ENCODE measurements at regions not wholly inside any gene's neighbourhood (a gene's known extent, or its start where the extent isn't known, plus 50 kb on each side); places are given as distances from the start of the nearest gene placed in this dataset.
"Not testable (repeated sequence)": the region's sequence is repeated elsewhere in the genome, so short reads cannot be mapped to it uniquely, and the experiment has no call there.

DNA sequence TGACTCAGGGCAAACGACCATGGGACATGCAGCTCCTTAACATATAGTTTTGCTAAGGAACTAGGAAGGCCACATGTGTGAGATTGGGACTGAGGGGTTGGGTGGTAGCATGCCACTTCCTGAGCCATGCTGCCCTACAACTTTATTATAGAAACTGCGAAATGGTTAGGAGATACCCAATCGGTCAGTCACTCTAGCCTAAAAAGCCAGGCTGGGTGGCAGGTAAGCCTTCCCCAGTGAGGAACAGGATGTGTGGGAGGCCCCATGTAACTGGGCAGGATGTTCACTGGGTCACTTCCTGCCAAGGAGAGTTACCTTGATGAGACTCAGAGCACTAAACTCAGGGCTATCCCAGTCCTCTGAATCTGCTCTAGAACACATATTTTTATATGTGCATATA lies 123.5 kb downstream of the MAP3K7 start:
- DNase-seq (ENCODE audit: low read depth, low spot score) = no peak

DNA sequence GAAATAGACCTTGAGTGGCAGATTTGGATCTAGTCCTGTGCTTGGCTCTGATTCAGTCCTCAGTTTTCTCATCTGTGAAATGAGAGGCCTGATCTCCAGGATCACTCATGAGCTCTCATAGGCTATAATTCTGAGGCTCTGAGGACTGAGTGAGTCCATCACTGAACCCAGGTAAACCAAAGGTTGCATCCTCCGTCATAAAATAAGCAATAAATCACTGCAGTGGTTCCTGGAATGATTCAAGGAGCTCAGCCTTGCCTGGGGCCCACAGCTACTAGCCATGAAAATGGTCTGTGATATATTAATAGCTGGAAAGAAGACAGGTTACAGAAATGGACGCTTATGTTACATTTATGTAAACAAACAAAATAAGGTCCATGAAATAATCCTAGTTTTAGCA lies 124.8 kb downstream of the MAP3K7 start:
- DNase-seq (ENCODE audit: low read depth, low spot score) = no peak

DNA sequence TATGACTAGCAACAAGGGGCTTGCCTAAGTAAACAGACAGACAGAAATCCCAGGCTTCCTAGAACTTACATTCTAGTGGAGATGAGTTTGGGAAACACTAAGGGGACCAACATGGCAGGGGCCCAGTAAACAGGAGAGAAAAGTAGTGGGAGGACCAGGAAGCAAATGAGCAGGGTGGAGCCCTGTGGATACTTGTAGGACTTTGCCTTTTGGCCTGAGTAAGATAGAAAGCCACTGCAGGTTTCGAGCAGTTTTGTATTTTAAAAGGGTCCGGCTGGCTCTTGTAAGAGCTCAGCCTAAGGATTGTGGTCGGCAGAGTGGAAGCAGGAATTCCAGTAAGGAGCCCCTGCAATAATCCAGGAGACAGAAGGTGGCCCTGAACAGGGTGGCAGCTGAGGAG lies 125.5 kb downstream of the MAP3K7 start:
- DNase-seq (ENCODE audit: low read depth, low spot score) = no peak

DNA sequence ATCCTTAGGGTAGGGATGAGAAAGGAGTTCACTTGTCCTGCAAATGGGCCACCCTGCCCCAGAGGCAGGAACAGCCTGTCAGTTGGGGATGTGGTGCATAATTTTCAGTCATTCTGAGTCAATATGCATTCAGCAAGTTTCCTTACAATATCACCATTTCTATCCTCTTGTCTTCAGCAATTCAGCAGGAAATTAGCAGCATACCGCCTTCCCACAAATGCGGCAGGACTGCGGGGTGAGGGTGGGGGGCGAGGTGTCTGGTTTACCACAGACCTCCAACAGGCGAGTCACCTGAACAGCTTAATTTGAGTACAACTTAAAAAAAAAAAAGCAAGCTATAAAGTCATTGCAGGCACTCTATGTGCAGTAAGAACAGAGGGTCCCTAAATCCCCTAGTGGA lies 126.8 kb downstream of the MAP3K7 start:
- DNase-seq (ENCODE audit: low read depth, low spot score) = no peak

DNA sequence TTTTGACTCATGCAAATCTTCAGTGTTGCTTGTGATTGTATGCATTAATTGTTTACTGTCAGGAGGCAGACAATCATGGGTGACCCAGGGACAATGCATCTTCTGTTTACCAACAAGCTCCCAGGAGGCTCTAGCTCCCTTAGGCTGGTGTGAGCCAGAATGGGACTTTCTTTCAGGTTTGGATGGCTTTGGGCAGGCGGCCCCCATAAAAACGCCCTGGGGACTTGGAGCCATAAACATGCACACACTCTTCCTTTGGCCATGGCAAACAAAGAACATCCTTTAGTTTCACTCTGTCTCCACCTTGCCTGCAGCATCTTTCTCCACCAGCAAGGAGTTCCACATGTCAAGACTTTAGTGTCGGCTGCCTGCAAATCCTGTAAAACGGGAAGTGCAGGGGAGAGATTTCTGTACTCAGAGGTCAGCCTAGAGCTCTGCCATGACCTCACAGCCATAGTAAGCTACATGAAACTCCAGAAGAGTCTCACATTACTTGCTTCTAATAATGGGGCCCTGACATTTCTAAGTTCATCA lies 127.6 kb downstream of the MAP3K7 start:
- DNase-seq (ENCODE audit: low read depth, low spot score) = no peak

DNA sequence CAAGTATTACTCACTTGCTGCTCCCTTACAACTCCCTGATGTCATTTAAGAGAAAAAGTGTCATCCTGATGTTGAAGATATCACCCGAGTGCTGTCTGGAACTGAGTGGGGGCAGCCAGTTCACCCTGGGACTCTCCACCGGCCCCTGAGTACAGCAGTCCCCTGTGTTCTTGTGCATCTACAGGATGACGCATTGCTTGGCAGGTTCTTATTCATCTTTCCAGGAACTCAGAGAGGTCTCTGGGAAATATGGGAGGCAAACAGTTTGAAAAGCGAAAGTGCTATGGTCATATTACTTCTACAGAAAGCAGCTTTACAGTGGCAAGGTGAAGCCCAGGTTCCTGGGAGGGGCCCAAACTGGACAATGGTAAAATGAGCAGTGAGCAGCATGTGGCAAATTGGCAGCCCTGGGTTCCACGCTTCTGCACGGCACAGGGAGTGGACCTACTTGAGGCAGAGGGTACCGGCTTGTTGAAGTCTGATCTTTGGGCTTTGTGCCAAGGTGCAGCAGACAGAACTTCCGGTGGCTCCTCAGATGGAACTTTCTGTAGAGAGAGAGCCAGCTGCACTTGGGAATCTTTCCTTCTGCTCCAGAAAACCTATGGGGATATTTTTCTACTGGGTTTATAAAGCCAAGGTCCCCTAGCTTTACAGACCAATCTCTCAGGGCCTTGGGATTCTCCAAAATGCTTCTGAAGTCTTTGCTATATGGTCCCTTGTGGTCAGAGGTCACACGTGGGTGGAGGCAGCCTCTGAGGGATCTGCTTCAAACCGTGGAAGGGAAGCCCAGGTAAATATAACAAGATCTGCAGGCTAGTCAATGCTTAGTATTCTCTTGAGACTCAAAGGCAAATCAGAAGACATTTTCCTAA lies 128.3 kb downstream of the MAP3K7 start:
- no peak for DNase-seq (ENCODE audit: low read depth, low spot score)

DNA sequence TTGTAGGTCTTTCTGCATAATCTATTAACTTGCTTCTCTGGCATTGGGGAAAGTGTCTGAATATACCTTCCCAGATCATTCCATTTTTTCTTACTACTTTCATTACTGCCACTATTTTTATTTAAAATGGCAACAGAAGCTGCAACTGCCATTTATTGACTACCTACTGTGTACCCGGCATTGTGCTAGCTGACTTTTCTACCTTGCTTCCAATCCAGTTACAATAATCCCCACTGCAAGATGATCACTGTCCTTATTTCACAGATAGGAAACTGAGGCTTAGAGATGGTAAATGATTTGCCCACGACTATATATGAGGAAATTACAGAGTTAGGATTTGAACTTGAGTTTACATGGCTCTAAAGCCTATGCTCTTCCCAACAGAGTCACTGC lies 129.0 kb downstream of the MAP3K7 start:
- no peak for DNase-seq (ENCODE audit: low read depth, low spot score)

DNA sequence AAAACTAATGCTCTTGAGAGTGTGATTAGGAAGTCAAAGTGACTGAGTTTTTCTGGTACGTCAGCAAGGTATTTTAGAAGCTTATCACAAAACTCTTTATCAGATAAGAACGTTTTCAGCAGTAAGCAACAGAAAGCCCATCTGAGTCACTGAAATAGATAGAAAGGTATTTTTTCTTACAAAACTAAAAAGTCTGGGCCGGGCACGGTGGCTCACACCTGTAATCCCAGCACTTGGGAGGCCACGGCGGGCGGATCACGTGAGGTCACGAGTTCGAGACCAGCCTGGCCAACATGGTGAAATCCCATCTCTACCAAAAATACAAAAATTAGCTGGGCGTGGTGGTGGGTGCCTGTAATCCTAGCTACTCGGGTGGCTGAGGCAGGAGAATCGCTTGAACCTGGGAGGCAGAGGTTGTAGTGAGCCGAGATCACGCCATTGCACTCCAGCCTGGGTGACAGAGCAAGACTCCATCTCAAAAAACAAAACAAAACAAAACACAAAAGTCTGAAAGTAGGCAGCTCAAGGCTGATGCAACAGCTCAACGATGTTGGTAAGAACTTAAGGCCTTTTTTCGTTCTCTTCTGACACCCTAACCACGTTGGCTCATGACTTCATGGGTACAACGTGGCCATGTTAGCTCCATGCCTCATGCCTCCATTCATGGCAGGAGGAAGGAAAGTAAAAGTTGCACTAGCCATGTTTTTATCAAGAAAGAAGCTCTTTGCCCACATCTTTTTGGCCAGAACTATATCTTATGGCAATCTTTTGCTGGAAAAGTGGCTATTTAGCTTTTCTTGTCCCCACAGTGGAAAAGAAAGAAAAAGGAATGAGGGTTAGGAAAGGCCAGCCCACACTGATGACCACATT lies 129.6 kb downstream of the MAP3K7 start:
- DNase-seq (ENCODE audit: low read depth, low spot score) = not testable (repeated sequence)

DNA sequence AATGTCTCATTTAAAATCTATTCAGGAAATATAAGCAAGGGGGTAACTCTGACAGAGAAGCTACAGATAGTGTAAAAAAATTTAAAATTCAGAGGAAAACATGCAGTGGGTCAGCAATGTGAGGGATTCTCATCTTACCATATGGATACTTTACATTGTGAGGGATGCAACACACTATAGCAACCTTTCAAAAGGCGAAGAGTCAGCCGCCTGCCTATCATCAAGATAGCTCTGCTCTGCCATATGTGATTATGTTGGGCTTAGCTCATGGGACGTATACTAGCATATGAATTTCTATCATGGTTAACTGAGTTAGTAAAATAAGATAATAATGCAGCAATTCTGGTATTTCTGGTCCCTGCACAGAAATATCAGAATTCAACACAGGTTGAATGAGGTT lies 130.9 kb downstream of the MAP3K7 start:
- no peak for DNase-seq (ENCODE audit: low read depth, low spot score)

DNA sequence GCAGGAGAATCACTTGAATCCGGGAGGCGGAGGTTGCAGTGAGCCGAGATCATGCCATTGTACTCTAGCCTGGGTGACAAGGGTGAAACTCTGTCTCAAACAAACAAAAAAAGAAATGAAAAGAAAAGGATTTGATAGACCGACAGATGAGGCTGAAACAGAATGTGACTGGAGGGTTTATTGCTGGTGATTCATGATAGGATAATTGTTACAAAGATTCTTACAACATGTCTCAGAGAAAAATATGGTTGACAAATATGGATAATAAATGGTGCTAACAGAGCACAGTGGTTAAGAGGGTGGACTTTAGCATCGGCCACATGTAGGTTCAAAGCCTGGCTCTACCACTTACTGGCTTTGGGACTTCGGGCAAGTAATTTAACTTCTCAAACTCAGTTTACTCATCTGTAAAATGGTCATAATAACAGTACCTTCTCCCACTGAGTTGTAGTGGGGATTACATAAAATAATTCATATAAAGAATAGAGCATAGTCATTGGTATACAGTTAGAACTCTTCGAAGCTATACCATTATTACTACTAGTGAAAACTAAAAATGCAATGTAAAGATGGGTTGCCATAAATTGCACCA lies 131.9 kb downstream of the MAP3K7 start:
- no peak for DNase-seq (ENCODE audit: low read depth, low spot score)

DNA sequence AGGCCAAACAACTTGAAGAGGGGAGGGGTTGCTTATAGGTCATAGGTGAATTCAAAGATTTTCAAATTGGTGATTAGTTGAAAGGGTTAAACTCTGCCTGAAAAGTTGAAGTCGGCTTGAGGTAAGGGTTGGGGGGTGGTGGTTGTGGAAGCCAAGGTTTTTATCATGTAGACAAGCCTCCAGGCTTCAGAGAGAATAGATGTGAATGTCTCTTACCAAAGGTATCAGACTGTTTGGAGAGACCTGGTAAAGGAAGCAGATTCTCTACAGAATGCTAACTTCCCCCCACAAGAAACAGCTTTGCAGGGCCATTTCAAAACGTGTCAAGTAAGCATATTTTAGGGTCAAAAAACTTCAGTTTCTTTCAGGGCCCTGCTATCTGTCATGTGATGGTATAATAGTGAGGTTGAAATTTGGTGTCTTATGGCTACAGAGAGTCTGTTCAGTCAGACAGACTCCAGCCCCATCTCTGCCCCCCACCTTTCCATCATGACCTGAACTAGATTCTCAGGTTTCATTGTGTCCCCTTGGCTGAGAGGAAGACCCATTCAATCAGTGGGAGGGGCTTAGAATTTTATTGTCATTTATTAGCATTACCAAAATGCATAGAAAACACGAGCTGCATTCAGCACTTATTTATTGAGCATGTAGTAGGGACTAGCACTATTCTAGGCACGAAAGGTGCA lies 136.5 kb downstream of the MAP3K7 start:
- DNase-seq (ENCODE audit: low read depth, low spot score) = no peak

DNA sequence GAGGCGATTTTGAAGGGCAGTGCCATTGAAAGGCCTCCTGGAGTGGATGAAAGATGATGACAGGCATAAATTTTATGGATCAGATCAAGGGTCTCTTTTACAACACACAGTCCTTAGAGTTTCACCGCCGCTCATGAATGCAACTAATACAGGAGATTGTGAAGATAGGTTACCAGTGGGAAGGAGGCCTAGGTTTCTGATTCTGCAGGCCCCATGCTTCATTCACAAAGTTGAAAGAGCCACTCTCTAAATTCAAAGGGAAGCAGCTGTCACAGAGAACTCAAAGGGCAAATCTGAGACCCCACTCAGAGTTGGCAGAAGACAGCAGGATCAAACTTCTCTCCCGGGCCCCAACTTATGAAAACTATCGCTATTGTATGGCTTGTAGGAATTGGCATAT lies 137.6 kb downstream of the MAP3K7 start:
- DNase-seq (ENCODE audit: low read depth, low spot score) = no peak

DNA sequence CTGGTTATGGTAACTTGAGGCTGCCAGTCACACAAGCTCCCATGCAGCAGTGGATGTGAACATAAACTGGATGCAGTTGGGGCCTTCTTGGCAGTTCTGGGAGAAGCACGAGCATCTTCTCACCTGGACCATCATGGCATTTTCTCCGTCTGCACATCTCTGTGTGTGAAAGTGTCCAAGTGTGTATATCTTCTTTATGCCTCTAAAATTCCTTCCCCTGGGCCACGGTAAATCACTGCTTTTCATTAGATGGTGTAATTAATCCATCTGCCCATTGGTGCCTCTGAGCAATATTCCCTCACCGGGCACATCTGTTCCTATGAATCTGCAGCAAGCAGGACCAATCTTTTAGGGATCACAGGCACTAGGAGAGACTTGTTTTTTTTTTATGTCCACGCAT lies 138.0 kb downstream of the MAP3K7 start:
- DNase-seq (ENCODE audit: low read depth, low spot score) = no peak

DNA sequence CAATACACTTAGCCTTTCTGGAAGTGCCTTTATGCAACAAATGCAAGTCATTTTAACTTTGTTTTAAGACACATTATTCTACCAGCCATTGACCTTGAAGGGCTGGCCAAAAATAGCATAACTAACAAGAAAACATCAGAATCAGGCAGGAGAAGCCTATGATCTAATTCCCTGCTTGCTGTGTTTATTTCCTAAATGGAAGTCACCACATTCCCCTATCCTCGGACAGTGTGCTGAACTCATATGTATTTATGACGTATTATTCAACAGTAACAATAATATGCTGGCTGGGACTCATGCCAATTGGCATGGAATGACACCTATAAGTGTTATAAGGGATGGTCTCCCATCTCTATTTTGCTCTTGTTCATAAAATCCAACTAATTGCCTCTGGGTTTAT lies 140.7 kb downstream of the MAP3K7 start:
- no peak for DNase-seq (ENCODE audit: low read depth, low spot score)

DNA sequence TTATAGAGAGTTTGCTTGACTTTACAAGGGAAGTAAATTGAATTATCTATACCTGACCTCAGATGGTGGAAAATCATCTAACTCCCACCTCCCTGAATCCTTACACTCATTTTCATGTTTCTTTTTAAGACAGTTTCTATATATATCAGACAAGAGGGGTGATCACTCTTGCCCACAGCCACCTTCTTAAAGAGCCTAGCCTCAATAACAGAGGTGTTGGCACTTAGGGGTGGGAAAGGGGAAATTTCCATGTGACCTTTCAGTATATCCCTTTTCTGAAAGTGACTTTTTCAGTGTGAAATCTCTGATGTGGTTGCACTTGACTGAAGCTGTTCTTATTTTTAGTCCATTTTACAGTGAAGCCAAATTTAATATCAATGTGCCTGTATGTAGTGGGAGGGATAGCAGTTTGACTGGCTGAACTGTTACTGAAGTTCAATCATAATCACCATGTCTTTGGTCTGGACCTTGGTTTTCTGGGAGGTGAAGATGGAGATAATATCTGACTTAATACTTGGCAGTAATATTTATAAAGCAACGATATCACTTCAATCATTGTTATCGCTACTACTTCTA lies 141.3 kb downstream of the MAP3K7 start:
- DNase-seq (ENCODE audit: low read depth, low spot score) = no peak

DNA sequence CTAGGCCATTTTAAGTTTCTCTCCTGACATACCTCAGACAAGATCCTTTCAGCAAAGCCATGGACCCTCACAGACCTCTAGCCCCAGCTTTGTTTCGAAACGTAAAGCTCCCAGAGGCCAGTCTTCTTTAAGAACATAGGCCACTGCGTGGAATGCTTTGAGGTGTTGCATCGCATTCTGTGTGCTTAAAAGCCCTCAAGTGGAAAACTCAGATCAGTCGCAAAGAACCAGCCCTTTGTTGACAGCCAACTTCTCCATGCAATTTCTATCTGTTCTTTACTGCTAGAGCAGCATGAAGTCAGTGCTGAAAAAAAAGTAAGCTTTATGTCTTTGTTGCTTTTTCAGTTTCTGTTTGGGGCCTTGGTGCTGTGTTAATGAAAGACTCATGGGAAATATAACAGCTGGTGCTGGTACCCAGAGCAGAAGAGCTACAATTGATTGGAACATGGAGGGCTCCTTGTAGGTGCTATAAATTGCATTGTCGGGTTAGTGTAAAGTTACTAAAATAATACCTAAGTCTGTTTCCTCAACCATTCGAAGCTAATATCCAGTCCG lies 142.6 kb downstream of the MAP3K7 start:
- no peak for DNase-seq (ENCODE audit: low read depth, low spot score)

DNA sequence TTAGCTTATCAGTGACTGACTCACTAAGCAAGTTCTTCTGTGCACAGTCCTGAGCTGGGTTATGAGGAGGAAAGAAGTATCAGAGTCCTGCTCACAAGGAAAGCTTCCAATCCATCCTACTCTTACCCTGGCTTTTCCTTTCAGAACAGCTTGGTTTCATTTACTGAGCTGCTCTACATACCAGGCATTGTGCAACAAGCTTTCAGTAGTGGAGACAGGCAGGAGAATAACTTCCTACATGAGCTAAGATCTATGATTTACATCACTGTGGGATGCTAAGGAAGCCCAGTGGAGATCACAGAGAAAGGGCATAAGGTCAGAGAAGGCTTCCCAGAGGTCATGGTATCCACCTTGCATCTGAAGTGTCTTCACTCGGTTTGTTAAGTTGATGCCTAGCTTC lies 144.5 kb downstream of the MAP3K7 start:
- DNase-seq (ENCODE audit: low read depth, low spot score) = no peak

DNA sequence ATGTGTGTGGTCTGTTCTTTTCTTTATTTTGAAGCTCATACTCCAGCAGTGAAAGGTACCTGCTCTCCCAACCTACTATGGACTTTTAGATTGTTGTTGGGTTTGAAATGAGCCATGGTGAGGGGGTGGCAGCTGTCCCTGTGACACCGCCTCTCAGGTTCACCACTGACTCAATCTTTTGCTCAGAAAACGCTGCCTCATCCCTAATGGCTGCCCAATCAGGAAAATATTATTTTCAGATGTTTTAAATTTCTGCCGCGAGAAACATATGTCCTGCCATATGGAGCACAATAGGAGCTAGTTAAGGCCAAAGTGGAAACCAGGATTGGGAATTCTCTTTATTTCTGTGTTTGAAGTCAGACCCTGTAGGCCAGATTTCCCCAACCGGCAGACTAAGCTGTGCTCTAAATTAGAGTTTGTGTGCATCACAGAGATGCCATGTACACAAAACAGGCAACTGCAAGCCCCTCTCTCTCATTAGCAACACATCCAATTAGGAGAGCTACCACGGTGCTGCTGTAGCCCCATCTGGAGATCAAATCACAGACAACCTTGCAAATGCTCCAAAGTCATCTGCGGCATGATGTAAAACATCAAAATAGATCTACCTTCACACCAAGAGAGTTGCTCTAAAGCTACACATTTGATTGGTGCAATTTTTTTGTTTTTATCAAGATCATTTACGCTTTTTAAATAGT lies 144.1 kb upstream of the BACH2 start:
- no peak for DNase-seq (ENCODE audit: low read depth, low spot score)

DNA sequence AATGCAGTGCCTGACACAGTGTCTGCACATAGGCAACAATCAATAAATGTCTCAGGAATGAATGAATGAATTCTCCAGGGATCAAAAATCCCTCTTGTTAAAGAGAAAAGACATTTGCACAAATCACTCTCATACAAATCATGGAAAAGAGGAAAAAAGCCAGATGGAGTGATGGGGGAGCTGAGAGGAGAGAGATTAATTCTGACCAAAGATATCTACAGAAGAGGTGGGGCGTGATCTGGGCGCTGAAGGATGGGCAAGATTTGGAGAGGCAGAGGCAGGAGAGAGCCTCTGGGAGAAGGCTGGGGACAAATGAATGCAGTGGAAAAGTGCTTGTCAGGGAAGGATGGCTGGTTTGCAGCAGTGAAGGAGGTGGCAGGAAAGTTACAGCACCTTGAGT lies 142.9 kb upstream of the BACH2 start:
- DNase-seq (ENCODE audit: low read depth, low spot score) = no peak

DNA sequence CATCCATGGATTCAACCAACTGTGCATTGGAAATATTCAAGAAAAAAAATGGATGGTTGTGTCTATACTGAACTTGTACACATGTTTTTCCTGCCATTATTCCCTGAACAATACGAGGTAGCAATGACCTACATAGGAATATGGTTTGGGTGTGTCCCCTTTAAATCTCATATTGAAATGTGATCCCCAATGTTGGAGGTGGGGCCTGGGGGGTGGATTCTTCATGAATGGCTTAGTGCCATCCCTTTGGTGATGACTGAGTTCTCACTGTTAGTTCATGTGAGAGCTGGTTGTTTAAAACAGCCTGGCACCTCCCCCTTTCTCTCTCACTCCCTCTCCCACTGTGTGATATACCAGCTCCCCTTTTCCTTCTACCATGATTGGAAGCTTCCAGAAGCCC lies 139.8 kb upstream of the BACH2 start:
- DNase-seq (ENCODE audit: low read depth, low spot score) = no peak

Data from pulmonary artery endothelial cell (primary cell).